ENCODE measurements at regions not wholly inside any gene's neighbourhood (a gene's known extent, or its start where the extent isn't known, plus 50 kb on each side); places are given as distances from the start of the nearest gene placed in this dataset.

DNA sequence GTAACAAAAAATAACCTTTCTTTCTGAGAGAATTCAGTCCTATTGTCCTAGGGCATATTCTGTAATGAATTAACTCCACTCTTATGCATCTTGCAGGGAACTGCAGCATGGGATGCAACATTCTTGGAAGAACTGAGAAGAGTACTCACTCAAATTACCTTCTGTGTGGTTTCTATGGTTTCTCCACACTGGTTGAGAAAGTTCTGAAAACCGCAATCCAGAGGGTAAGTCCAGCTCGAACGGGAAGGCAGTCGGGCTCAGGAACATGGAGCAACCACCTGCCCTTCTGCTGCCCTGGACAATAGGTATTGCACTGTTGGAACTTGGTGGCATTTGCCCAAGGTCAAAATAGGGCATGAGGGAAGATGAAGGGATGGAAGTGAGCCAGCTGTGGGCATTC lies 59.6 kb upstream of the CDK13 start:
- DNase-seq (ENCODE audit: low read depth) = no peak

DNA sequence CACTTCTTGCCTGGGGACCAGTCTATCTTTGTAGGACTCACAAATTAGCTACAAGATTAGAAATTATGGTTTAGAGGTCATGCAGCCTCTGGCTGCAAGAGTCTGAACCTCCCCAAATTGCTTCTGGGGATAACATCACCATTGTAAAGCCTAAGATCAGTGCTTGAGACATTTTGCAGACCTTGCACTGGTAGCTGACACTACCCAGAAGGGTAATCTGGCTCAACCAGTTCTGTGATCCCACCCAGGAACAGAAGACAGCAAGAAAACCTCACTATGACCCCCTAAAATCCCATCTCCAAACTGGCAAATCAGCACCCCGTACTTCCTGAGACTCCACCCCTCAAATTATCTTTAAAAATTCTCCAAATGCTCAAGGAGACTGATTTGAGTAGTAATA lies 58.2 kb upstream of the CDK13 start:
- DNase-seq (ENCODE audit: low read depth) = no peak

DNA sequence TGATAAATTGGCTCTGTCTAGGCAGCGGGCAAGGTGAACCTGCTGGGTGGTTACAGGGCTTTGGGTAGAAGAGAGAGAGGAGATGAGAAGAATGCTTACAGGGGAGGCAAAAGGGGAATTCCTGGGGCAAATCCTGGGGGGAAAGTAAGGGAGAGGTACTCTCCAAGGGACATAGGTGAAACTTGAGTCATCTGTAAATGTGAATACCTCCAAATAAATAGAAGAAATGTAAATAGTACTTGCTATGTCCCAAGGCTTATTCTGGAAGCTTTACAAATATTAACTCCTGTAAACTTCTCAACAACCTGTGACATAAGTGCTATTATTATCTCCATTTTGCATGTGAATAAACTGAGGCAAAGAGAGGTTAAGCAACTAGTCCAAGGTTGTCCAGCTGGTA lies 57.7 kb upstream of the CDK13 start:
- no peak for DNase-seq (ENCODE audit: low read depth)

DNA sequence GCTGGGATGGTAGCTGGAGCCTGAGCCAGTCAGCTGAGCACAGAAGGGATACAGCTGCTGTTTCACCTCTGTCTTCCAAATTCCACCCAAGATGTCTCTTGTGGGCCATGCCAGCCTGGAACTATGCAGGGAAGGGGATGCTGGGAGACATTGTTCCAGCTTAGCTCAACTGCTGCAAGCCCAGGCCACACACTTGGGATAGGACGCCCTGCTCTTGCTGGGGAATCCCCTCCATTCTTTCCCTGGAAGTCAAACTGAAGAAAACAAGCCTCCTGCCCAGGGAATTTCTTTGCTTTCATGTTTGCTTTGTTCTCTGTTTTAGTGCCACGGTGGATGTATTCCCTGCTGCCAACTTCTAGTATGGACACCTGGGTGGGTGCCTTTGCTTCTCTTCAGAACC lies 55.2 kb upstream of the CDK13 start:
- DNase-seq (ENCODE audit: low read depth) = no peak

DNA sequence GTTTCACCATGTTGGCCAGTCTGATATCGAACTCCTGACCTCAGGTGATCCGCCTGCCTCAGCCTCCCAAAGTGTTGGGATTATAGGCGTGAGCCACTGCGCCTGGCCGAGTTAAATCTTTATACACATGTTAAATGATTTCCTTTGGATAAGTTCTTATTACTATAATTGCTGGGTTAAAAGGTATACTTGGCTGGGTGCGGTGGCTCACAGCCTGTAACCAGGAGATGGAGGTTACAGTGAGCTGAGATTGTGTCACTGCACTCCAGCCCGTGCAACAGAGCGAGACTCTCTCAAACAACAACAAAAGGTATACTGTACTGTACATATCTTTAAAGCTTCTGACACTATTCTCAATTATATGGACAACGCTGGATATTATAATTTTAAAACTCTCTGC lies 53.2 kb upstream of the CDK13 start:
- DNase-seq (ENCODE audit: low read depth) = no peak

DNA sequence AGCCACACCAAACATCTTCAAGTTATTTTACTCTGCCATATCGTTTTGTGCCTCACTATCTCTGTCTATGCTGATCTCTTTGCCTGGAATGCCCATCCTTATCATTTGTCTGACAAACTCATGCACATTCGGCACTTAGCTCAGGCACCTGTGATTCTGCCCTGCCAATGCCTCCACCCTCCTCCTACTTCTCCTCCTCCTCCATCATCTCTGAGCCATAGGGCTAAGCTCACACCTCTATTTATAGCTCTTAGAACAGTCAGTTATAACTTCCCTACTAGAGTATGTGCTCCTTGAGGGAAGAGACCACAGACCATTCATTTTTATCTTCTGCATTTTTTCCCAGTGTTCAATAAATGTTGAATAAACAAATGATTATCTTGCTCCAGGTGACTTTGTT lies 51.2 kb upstream of the CDK13 start:
- DNase-seq (ENCODE audit: low read depth) = no peak
